DOHH2 (cell line): ENCODE measurements at regions not wholly inside any gene's neighbourhood (a gene's known extent, or its start where the extent isn't known, plus 50 kb on each side); places are given as distances from the start of the nearest gene placed in this dataset.

ENCODE experiments used
- CTCF ChIP-seq: fragments of 200-600 bp; sonication (generic); IDR thresholded peaks from one replicate; pipeline ENCODE4 v1.5.1; 2014; ENCODE audit warnings: antibody characterized with exemption, mild to moderate bottlenecking, low read depth, low read length; ENCODE audit not compliant: poor library complexity, severe bottlenecking
- EZH2phosphoT487 ChIP-seq: fragments of 200-600 bp; sonication (generic); IDR thresholded peaks from 2 replicates; pipeline ENCODE4 v1.6.1; 2017; ENCODE audit warnings: borderline replicate concordance, mild to moderate bottlenecking, antibody characterized with exemption, low read length, moderate library complexity, mixed read lengths

DNA sequence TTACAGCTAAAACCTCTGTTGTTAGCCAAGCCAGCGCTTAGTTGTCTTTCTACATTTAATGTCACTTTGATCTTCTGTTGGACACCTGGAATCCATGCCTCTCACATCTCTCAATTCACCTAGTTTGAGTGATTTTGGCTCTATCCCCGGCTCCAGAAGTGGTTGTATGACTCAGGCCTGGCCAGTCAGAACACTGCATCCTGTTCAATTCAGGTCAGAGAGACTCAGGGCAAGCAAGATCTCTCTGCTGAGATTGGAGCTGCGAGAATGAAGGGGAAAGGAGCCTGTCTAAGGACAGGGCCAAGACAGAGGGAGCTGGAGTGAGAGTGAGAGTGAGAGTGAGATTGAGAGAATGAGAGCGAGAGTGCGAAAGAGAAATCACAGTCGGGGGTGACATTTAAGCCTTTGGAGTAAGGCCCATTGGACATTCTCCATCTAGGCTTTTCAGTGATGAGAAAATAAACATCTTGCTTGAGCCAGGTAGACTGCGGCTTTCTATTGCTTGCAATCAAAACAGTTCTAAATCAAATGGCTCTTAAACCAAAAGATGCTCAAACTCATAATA is 83.3 kb upstream of the DYNC1I1 start:
- TF ChIP-seq CTCF = no peak
- TF ChIP-seq EZH2phosphoT487 = no peak
